H9 (cell line): ENCODE measurements at regions not wholly inside any gene's neighbourhood (a gene's known extent, or its start where the extent isn't known, plus 50 kb on each side); places are given as distances from the start of the nearest gene placed in this dataset.

Source experiments
- DNase-seq: peaks from one replicate; pipeline ENCODE4 v3.0.0-alpha.2; 2017
- H2AFZ ChIP-seq: one replicate; pipeline ENCODE4 v1.6.1; 2013; ENCODE audit warnings: mild to moderate bottlenecking, low read length, control low read depth, moderate library complexity
- H2AK5ac ChIP-seq: 2 replicates; pipeline ENCODE4 v1.6.1; 2013; ENCODE audit warnings: low read length, control low read depth, mixed read lengths; ENCODE audit not compliant: insufficient read length
- H2BK120ac ChIP-seq: one replicate; pipeline ENCODE4 v1.6.1; 2013; ENCODE audit warnings: low read depth, mild to moderate bottlenecking, low read length, control low read depth, inconsistent platforms; ENCODE audit not compliant: poor library complexity, severe bottlenecking
- H2BK12ac ChIP-seq: 2 replicates; pipeline ENCODE4 v1.6.1; 2013; ENCODE audit warnings: low read length, control low read depth, mixed read lengths, low read depth; ENCODE audit not compliant: insufficient read length
- H2BK15ac ChIP-seq: 2 replicates; pipeline ENCODE4 v1.6.1; 2013; ENCODE audit warnings: low read depth, low read length, control low read depth
- H2BK20ac ChIP-seq: one replicate; pipeline ENCODE4 v1.6.1; 2013; ENCODE audit warnings: low read depth, mild to moderate bottlenecking, low read length, control low read depth, inconsistent platforms; ENCODE audit not compliant: poor library complexity, severe bottlenecking
- H2BK5ac ChIP-seq: 2 replicates; pipeline ENCODE4 v1.6.1; 2013; ENCODE audit warnings: low read length, control low read depth, mixed read lengths; ENCODE audit not compliant: insufficient read length
- H3K14ac ChIP-seq: 2 replicates; pipeline ENCODE4 v1.6.1; 2013; ENCODE audit warnings: low read length, control low read depth; ENCODE audit not compliant: insufficient read depth
- H3K18ac ChIP-seq: 2 replicates; pipeline ENCODE4 v1.6.1; 2013; ENCODE audit warnings: low read depth, mild to moderate bottlenecking, mixed read lengths, low read length, control low read depth; ENCODE audit not compliant: insufficient read length
- H3K23ac ChIP-seq: 2 replicates; pipeline ENCODE4 v1.6.1; 2013; ENCODE audit warnings: low read length, control low read depth, mixed read lengths, low read depth; ENCODE audit not compliant: insufficient read length
- H3K23me2 ChIP-seq: 2 replicates; pipeline ENCODE4 v1.6.1; 2013; ENCODE audit warnings: low read depth, mild to moderate bottlenecking, mixed read lengths, low read length, control low read depth; ENCODE audit not compliant: insufficient read length, poor library complexity, severe bottlenecking
- H3K27ac ChIP-seq: 2 replicates; pipeline ENCODE4 v1.5.1; 2013; ENCODE audit warnings: low read length, control low read depth, mixed read lengths, low read depth; ENCODE audit not compliant: insufficient read length
- H3K27me3 ChIP-seq: 2 replicates; pipeline ENCODE4 v1.6.1; 2013; ENCODE audit warnings: low read length, control low read depth, inconsistent platforms; ENCODE audit not compliant: insufficient read depth
- H3K4ac ChIP-seq: 2 replicates; pipeline ENCODE4 v1.6.1; 2013; ENCODE audit warnings: low read depth, mild to moderate bottlenecking, control low read depth, inconsistent platforms, low read length, moderate library complexity
- H3K4me1 ChIP-seq: 2 replicates; pipeline ENCODE4 v1.6.1; 2013; ENCODE audit warnings: low read length, control low read depth, inconsistent platforms; ENCODE audit not compliant: insufficient read depth
- H3K4me2 ChIP-seq: 2 replicates; pipeline ENCODE4 v1.6.1; 2013; ENCODE audit warnings: low read length, control low read depth, mixed read lengths; ENCODE audit not compliant: insufficient read length, insufficient read depth
- H3K56ac ChIP-seq: 2 replicates; pipeline ENCODE4 v1.6.1; 2013; ENCODE audit warnings: low read depth, mild to moderate bottlenecking, mixed read lengths, low read length, control low read depth; ENCODE audit not compliant: insufficient read length
- H3K79me1 ChIP-seq: 2 replicates; pipeline ENCODE4 v1.6.1; 2013; ENCODE audit warnings: low read depth, mild to moderate bottlenecking, moderate library complexity, low read length, control low read depth, inconsistent platforms; ENCODE audit not compliant: insufficient read depth, poor library complexity, severe bottlenecking
- H3K79me2 ChIP-seq: 2 replicates; pipeline ENCODE4 v1.6.1; 2013; ENCODE audit warnings: low read length, control low read depth, inconsistent platforms; ENCODE audit not compliant: insufficient read depth
- H3K9ac ChIP-seq: 2 replicates; pipeline ENCODE4 v1.6.1; 2013; ENCODE audit warnings: low read length, control low read depth, mixed read lengths; ENCODE audit not compliant: insufficient read length; ENCODE audit errors: extremely low read depth
- H3K9me3 ChIP-seq: one replicate; pipeline ENCODE4 v1.6.1; 2013; ENCODE audit warnings: low read depth, low read length, inconsistent platforms; ENCODE audit not compliant: control insufficient read depth
- H3T11ph ChIP-seq: one replicate; pipeline ENCODE4 v1.6.1; 2013; ENCODE audit warnings: mild to moderate bottlenecking, low read length, control low read depth, inconsistent platforms
- H4K20me1 ChIP-seq: one replicate; pipeline ENCODE4 v1.6.1; 2013; ENCODE audit not compliant: control insufficient read depth, insufficient read length, insufficient read depth
- H4K5ac ChIP-seq: 2 replicates; pipeline ENCODE4 v1.6.1; 2013; ENCODE audit warnings: low read depth, mild to moderate bottlenecking, mixed read lengths, low read length, control low read depth; ENCODE audit not compliant: insufficient read length
- H4K8ac ChIP-seq: replicated peaks from 2 replicates; pipeline ENCODE4 v1.6.1; 2013; ENCODE audit warnings: low read length, control low read depth, mixed read lengths, low read depth; ENCODE audit not compliant: insufficient read length
- H4K91ac ChIP-seq: 2 replicates; pipeline ENCODE4 v1.6.1; 2013; ENCODE audit warnings: low read depth, mild to moderate bottlenecking, moderate library complexity, mixed read lengths, low read length, control low read depth; ENCODE audit not compliant: insufficient read length
- H3K27ac Mint-ChIP-seq, 3 experiments: 2 replicates in 2 of 3; 3 replicates in 1 of 3; pipeline ENCODE4 v1.8.0; 2020 to 2021; ENCODE audit warnings: mixed read lengths in 3 of 3, mild to moderate bottlenecking in 1 of 3, moderate library complexity in 1 of 3
- H3K27me3 Mint-ChIP-seq: 2 replicates; pipeline ENCODE4 v1.8.0; 2021; ENCODE audit warnings: low read depth, mild to moderate bottlenecking, moderate library complexity, mixed read lengths
- H3K36me3 Mint-ChIP-seq, 3 experiments: 2 replicates in 2 of 3; 3 replicates in 1 of 3; pipeline ENCODE4 v1.8.0; 2020 to 2021; ENCODE audit warnings: low read depth in 3 of 3, mixed read lengths in 3 of 3; ENCODE audit not compliant: insufficient read depth in 1 of 3
- H3K4me1 Mint-ChIP-seq, 2 experiments: 2 replicates each; pipeline ENCODE4 v1.8.0; 2020; ENCODE audit warnings: mixed read lengths in 2 of 2
- H3K4me3 Mint-ChIP-seq, 2 experiments: 2 replicates in 1 of 2; 3 replicates in 1 of 2; pipeline ENCODE4 v1.8.0; 2020 to 2021; ENCODE audit warnings: mild to moderate bottlenecking in 2 of 2, mixed read lengths in 2 of 2, moderate library complexity in 1 of 2
- H3K9me3 Mint-ChIP-seq, 2 experiments: 2 replicates in 1 of 2; 3 replicates in 1 of 2; pipeline ENCODE4 v1.8.0; 2020; ENCODE audit warnings: mild to moderate bottlenecking in 2 of 2, mixed read lengths in 2 of 2, moderate library complexity in 1 of 2
- CTCF ChIP-seq: fragments of 200-600 bp; sonication (generic); conservative IDR thresholded peaks from 3 replicates; pipeline ENCODE4 v1.8.0; 2021; ENCODE audit warnings: antibody characterized with exemption, mild to moderate bottlenecking
- WGBS: extraction: QIAGEN DNeasy Blood & Tissue Kit; methylation state at CpG from one replicate; pipeline ENCODE4 v1.1.7; 2013; ENCODE audit warnings: missing lambda C conversion rate, low lambda C conversion rate, mixed read lengths; ENCODE audit not compliant: insufficient read length; ENCODE audit errors: extremely low coverage; 5-methylcytosine and 5-hydroxymethylcytosine counted together

- Histone ChIP-seq H3K79me2 (no peaks in the 10 kb centered on the region), H2BK12ac (no peak overlapping the region), H3K9ac (no peak overlapping the region), H4K20me1 (no peaks in the 10 kb centered on the region), H2BK5ac (no peak overlapping the region), H3K18ac (no peak overlapping the region), H3K27ac (no peak overlapping the region), H4K5ac (no peak overlapping the region), H3K27me3 (no peaks in the 10 kb centered on the region), H3K9me3 (no peaks in the 10 kb centered on the region), H2AK5ac (no peak overlapping the region), H3K23ac (no peak overlapping the region), H3K14ac (no peak overlapping the region), H4K91ac (no peak overlapping the region), H4K8ac (no peak overlapping the region), H3K79me1 (no peaks in the 10 kb centered on the region), H3K4ac (no peak overlapping the region), H2AFZ (no peak overlapping the region), H3K23me2 (no peaks in the 10 kb centered on the region), H3K4me1 (no peaks in the 10 kb centered on the region), H3K56ac (no peak overlapping the region), H2BK15ac (no peak overlapping the region), H2BK20ac (no peak overlapping the region), H2BK120ac (no peak overlapping the region), H3K4me2 (no peak overlapping the region), H3T11ph (no peak overlapping the region)
- no peak overlapping the region for H3K4me3 Mint-ChIP-seq
- H3K4me1 Mint-ChIP-seq, result no peaks in the 10 kb centered on the region
- WGBS, result no CpG with 5 or more reads among the region's 2 CpGs
- H3K36me3 Mint-ChIP-seq, result peaks cover 10 to 22% (median 13%) of the 10 kb centered on the region in 3 experiments
- no peak for DNase-seq
- no peaks in the 10 kb centered on the region; the same call in 1 of the 2 replicates for H3K27me3 Mint-ChIP-seq
- peaks cover 21 to 25% of the 10 kb centered on the region in 2 experiments for H3K9me3 Mint-ChIP-seq
- H3K27ac Mint-ChIP-seq, result no peak overlapping the region
- TF ChIP-seq CTCF, result no peak
Measured at GRCh38 chr3:56942523-56942922, 117.9 kb upstream of the SPATA12 start.
